ENCODE measurements at regions not wholly inside any gene's neighbourhood (a gene's known extent, or its start where the extent isn't known, plus 50 kb on each side); places are given as distances from the start of the nearest gene placed in this dataset.
"Not testable (repeated sequence)": the region's sequence is repeated elsewhere in the genome, so short reads cannot be mapped to it uniquely, and the experiment has no call there.

DNA sequence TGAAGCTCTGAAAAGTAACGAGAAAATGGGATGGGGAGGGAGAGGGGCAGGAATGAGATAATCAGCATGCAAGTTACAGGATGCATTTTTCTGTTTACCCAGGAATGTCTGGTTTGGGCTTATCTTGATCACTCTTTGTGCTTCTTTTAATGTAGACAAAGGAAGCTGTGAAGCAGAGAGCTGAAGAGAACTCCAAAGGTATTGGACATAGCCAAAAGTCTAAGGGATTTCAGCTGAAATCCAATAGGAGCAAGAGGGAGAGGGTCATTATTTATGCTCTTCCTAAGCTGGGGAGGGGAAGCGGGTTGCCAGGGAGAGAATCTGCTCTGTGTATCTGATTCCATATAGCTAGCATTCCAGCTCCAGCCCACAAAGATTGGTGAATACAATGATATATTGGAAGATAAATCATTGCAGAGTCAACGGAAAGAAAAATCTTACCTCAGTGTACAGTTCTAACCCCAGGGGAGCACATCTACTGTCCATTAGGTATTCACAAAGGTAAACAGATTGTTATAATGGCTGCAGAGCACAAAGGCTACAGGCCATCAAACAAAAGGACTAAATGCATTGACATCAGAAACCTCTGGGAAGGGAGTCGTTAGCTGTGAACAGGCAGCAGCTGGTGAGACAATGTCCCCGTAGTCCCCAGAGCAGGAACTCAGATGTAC, 61.0 kb upstream of the PELI2 start:
- no peak for DNase-seq

- no peak for DNase-seq
Observed at GRCh38 chr14:56057767-56058166, 60.4 kb upstream of the PELI2 start.

GRCh38 chr14:56059054-56059453, 59.2 kb upstream of the PELI2 start:
- no peak for DNase-seq

DNA sequence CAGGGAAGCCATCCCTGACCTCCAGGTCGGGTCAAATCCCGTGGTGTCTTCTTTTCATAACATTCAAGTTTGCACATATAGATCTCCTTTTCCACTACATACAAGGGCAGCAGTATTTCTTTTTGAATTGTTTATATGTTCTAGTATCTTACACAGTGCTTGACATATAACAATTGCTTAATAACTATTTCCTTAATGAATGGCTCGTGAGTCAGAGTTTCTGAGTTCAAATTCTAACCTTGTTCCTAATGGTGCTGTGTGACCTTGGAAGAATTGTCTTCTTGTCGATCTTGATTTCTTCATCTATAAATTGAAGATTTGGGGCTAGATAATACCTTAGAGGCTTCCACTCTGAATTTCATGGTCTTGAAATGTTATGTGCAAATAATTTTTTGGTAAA, 57.2 kb upstream of the PELI2 start:
- no peak for DNase-seq

GRCh38 chr14:56063131-56063530, 55.1 kb upstream of the PELI2 start:
- DNase-seq: no peak

GRCh38 chr14:56064513-56064912, 53.7 kb upstream of the PELI2 start:
- no peak for DNase-seq

DNA sequence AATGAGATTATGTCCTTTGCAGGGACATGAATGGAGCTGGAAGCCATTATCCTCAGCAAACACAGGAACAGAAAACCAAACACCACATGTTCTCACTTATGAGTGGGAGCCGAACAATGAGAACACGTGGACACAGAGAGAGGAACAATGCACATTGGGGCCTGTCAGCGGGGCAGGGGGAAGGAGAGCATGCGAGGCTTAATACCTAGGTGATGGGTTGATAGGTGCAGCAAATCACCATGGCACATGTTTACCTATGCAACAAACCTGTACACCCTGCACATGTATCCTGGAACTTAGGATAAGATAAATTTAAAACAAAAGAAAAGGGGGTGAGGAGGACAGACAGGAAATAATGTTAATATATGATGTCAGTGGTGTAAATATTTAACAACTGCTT, 53.0 kb upstream of the PELI2 start:
- DNase-seq: not testable (repeated sequence)

DNA sequence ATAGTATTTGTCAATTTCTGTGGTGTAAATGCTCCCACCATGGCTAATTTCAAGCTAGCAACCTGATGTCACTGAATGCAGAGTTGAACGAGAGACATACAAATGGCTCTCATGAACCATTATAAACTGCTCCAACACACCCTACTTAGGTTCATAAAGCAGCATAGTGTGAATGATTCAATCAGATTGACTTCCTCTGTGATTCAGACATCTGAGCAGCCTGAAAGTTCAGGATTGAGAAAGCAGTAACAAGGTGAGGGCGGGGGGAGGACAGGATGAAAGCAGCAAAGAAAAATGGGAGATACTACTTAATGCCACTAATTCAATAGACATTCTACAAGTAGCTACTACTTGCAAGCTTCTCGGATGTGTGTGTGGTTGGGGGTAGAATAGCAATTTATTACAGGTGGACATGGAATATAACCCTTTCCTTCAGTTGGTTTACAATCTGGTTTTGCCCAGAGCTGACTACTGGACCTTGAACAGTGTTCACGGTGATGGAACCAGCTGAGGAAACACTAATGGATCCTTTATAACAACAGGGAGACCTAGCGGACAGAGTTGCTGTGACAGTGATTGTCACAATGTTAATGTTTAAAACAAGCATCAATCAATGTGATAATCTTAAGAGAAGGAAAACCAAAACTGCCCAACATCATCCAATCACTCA, 52.5 kb upstream of the PELI2 start:
- no peak for DNase-seq
